ENCODE measurements at regions not wholly inside any gene's neighbourhood (a gene's known extent, or its start where the extent isn't known, plus 50 kb on each side); places are given as distances from the start of the nearest gene placed in this dataset.

DNA sequence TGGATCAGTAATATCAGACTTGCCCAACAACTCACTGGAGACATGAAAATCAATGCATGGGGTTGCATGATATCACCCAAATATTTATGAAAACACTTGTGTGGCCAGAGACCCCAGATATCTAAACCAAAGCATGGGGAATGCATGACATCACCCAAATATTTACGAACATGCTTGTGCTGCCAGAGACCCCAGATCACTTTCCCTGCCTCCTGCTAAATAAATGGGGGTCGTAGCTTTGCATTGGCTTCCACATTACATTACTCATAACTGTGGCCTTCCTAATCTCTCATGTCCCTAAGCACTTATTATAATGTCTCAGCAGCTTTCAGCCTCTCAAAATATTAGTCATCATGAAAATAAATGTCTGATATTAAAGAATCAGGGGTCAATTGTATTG is 838.0 kb upstream of the DEFB115 start:
- TF ChIP-seq, protein P1, sequence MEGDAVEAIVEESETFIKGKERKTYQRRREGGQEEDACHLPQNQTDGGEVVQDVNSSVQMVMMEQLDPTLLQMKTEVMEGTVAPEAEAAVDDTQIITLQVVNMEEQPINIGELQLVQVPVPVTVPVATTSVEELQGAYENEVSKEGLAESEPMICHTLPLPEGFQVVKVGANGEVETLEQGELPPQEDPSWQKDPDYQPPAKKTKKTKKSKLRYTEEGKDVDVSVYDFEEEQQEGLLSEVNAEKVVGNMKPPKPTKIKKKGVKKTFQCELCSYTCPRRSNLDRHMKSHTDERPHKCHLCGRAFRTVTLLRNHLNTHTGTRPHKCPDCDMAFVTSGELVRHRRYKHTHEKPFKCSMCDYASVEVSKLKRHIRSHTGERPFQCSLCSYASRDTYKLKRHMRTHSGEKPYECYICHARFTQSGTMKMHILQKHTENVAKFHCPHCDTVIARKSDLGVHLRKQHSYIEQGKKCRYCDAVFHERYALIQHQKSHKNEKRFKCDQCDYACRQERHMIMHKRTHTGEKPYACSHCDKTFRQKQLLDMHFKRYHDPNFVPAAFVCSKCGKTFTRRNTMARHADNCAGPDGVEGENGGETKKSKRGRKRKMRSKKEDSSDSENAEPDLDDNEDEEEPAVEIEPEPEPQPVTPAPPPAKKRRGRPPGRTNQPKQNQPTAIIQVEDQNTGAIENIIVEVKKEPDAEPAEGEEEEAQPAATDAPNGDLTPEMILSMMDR (IDR thresholded peaks at IDR 0.05; ENCODE audit: poor library complexity) = no peak
- no peak for TF ChIP-seq EZH2 (IDR thresholded peaks at IDR 0.05; ENCODE audit: borderline replicate concordance)
